GM12873 (cell line): ENCODE measurements at regions not wholly inside any gene's neighbourhood (a gene's known extent, or its start where the extent isn't known, plus 50 kb on each side); places are given as distances from the start of the nearest gene placed in this dataset.

Experiments used
- CTCF ChIP-seq: IDR thresholded peaks from 2 replicates; pipeline ENCODE4 v1.5.1; 2012; ENCODE audit warnings: low read depth, mild to moderate bottlenecking, moderate library complexity, low read length, control low read depth; ENCODE audit not compliant: insufficient read depth; ENCODE audit errors: missing control alignments

- TF ChIP-seq CTCF: no peak
Measured at GRCh38 chr7:68911754-68912153, 686.5 kb upstream of the AUTS2 start.

- no peak for TF ChIP-seq CTCF
Measured at GRCh38 chr7:68914006-68914405, 684.3 kb upstream of the AUTS2 start.

GRCh38 chr7:68917041-68917651 is 681.1 kb upstream of the AUTS2 start:
- no peak for TF ChIP-seq CTCF

- TF ChIP-seq CTCF: no peak
Measured at GRCh38 chr7:68918621-68919020, 679.7 kb upstream of the AUTS2 start.

- no peak for TF ChIP-seq CTCF
Measured at GRCh38 chr7:68922850-68923249, 675.4 kb upstream of the AUTS2 start.

GRCh38 chr7:68925241-68925640 is 673.0 kb upstream of the AUTS2 start:
- TF ChIP-seq CTCF: no peak

- no peak for TF ChIP-seq CTCF
Measured at GRCh38 chr7:68929781-68930261, 668.5 kb upstream of the AUTS2 start.
